IMR-90 (cell line): ENCODE measurements at regions not wholly inside any gene's neighbourhood (a gene's known extent, or its start where the extent isn't known, plus 50 kb on each side); places are given as distances from the start of the nearest gene placed in this dataset.

Experiments used
- ATAC-seq: fragments of 200-7000 bp; cut with Tn5 transposase; 2 replicates; pipeline ENCODE4 v1.9.1; 2020; ENCODE audit warnings: low read depth, mild to moderate bottlenecking, moderate library complexity
- BruUV-seq: library from RNA; stranded (reverse); fragments of 400-500 nt; replicated peaks from 2 replicates; lab custom pipeline; 2021; lab: Mats Ljungman, UMichigan
- CTCF ChIA-PET: fragments of 300-600 bp; formaldehyde crosslinking; extraction: SDS; loops from one replicate; lab custom pipeline; 2021; ENCODE audit warnings: antibody characterized with exemption; lab: Yijun Ruan, JAX
- POLR2A ChIA-PET: fragments of 300-600 bp; sonication (Branson Sonifier 250); formaldehyde crosslinking; loops from one replicate; lab custom pipeline; 2022; ENCODE audit warnings: antibody characterized with exemption; ENCODE audit not compliant: unreplicated experiment; lab: Charles Lee
- DNase-seq: peaks from one replicate; pipeline ENCODE4 v3.0.0; 2013
- H2AFZ ChIP-seq: replicated peaks from 2 replicates; pipeline ENCODE3; 2013; ENCODE audit warnings: low read length, mild to moderate bottlenecking; ENCODE audit not compliant: poor library complexity
- H2AK5ac ChIP-seq: 2 replicates; pipeline ENCODE4 v1.6.1; 2013; ENCODE audit warnings: low read depth, low read length, inconsistent platforms
- H2AK9ac ChIP-seq: replicated peaks from 2 replicates; pipeline ENCODE3; 2013; ENCODE audit warnings: mild to moderate bottlenecking, low read depth, low read length, moderate library complexity; ENCODE audit not compliant: poor library complexity
- H2BK120ac ChIP-seq: 2 replicates; pipeline ENCODE4 v1.6.1; 2013; ENCODE audit warnings: low read depth, low read length, inconsistent platforms
- H2BK15ac ChIP-seq: 3 replicates; pipeline ENCODE4 v1.6.1; 2013; ENCODE audit warnings: low read depth, low read length, inconsistent platforms
- H2BK20ac ChIP-seq: 2 replicates; pipeline ENCODE4 v1.6.1; 2013; ENCODE audit warnings: low read depth, mild to moderate bottlenecking, inconsistent platforms, low read length, moderate library complexity
- H2BK5ac ChIP-seq: 2 replicates; pipeline ENCODE4 v1.6.1; 2013; ENCODE audit warnings: mild to moderate bottlenecking, low read depth, low read length, inconsistent platforms; ENCODE audit not compliant: poor library complexity, severe bottlenecking
- H3K14ac ChIP-seq: replicated peaks from 2 replicates; pipeline ENCODE4 v1.6.1; 2013; ENCODE audit warnings: low read depth, low read length, inconsistent platforms
- H3K18ac ChIP-seq: 2 replicates; pipeline ENCODE4 v1.6.1; 2013; ENCODE audit warnings: low read depth, low read length, control low read depth
- H3K23ac ChIP-seq: 2 replicates; pipeline ENCODE4 v1.6.1; 2013; ENCODE audit warnings: low read depth, low read length, inconsistent platforms
- H3K27ac ChIP-seq: 2 replicates; pipeline ENCODE4 v1.5.1; 2013; ENCODE audit warnings: mild to moderate bottlenecking, control low read depth, low read length; ENCODE audit not compliant: insufficient read depth
- H3K27me3 ChIP-seq: 2 replicates; pipeline ENCODE4 v1.6.1; 2013; ENCODE audit warnings: low read length; ENCODE audit not compliant: control insufficient read depth, insufficient read depth
- H3K36me3 ChIP-seq: 2 replicates; pipeline ENCODE4 v1.6.1; 2013; ENCODE audit warnings: low read length, mixed read lengths; ENCODE audit not compliant: control insufficient read depth, insufficient read depth
- H3K4ac ChIP-seq: 2 replicates; pipeline ENCODE4 v1.6.1; 2013; ENCODE audit warnings: low read depth, low read length, inconsistent platforms
- H3K4me1 ChIP-seq: 2 replicates; pipeline ENCODE4 v1.6.1; 2013; ENCODE audit warnings: low read length, mixed read lengths; ENCODE audit not compliant: control insufficient read depth, insufficient read depth
- H3K4me2 ChIP-seq: 2 replicates; pipeline ENCODE4 v1.6.1; 2013; ENCODE audit warnings: low read depth, mild to moderate bottlenecking, control low read depth, low read length, moderate library complexity
- H3K4me3 ChIP-seq: 2 replicates; pipeline ENCODE4 v1.5.1; 2013; ENCODE audit warnings: low read depth, mild to moderate bottlenecking, control low read depth, low read length, moderate library complexity; ENCODE audit not compliant: insufficient read depth
- H3K56ac ChIP-seq: 2 replicates; pipeline ENCODE4 v1.6.1; 2013; ENCODE audit warnings: low read length, inconsistent platforms; ENCODE audit not compliant: insufficient read depth; ENCODE audit errors: extremely low read depth
- H3K79me1 ChIP-seq, 2 experiments: 2 replicates each; pipeline ENCODE4 v1.6.1; 2013; ENCODE audit warnings: low read length in 2 of 2, inconsistent platforms in 1 of 2, low read depth in 1 of 2
- H3K9ac ChIP-seq: 2 replicates; pipeline ENCODE4 v1.6.1; 2013; ENCODE audit warnings: low read depth, low read length, control low read depth
- H3K9me1 ChIP-seq: 2 replicates; pipeline ENCODE4 v1.6.1; 2013; ENCODE audit warnings: low read length, inconsistent platforms; ENCODE audit not compliant: insufficient read depth
- H3K9me3 ChIP-seq: 2 replicates; pipeline ENCODE4 v1.6.1; 2013; ENCODE audit warnings: low read length; ENCODE audit not compliant: control insufficient read depth, insufficient read depth
- H4K20me1 ChIP-seq: 2 replicates; pipeline ENCODE4 v1.6.1; 2013; ENCODE audit warnings: low read length, inconsistent platforms; ENCODE audit not compliant: insufficient read depth
- H4K5ac ChIP-seq: 2 replicates; pipeline ENCODE4 v1.6.1; 2013; ENCODE audit warnings: mild to moderate bottlenecking, low read depth, low read length, control low read depth
- H4K8ac ChIP-seq, 2 experiments: 2 replicates each; pipeline ENCODE4 v1.6.1; 2013; ENCODE audit warnings: low read depth in 2 of 2, low read length in 2 of 2, control low read depth in 1 of 2, inconsistent platforms in 1 of 2
- H4K91ac ChIP-seq: 2 replicates; pipeline ENCODE4 v1.6.1; 2013; ENCODE audit warnings: low read depth, low read length, inconsistent platforms; ENCODE audit not compliant: insufficient read depth
- BHLHE40 ChIP-seq: fragments of 150-350 bp; IDR thresholded peaks from 2 replicates; pipeline ENCODE4 v1.6.1; 2016; ENCODE audit warnings: mild to moderate bottlenecking, low read depth, low read length
- CEBPB ChIP-seq: IDR thresholded peaks from 2 replicates; pipeline ENCODE4 v1.6.1; 2012; ENCODE audit warnings: low read depth, low read length, improper control_type of control experiment
- CHD1 ChIP-seq: IDR thresholded peaks from 2 replicates; pipeline ENCODE4 v1.6.1; 2012; ENCODE audit warnings: low read depth, low read length, improper control_type of control experiment
- CTCF ChIP-seq: conservative IDR thresholded peaks from 2 replicates; pipeline ENCODE4 v1.5.1; 2012; ENCODE audit warnings: mild to moderate bottlenecking, low read depth, low read length, improper control_type of control experiment
- ELK1 ChIP-seq: fragments of 150-350 bp; IDR thresholded peaks from 2 replicates; pipeline ENCODE4 v1.6.1; 2016; ENCODE audit warnings: low read depth, mild to moderate bottlenecking, low read length, moderate library complexity, borderline replicate concordance
- FOS ChIP-seq: fragments of 150-350 bp; IDR thresholded peaks from 2 replicates; pipeline ENCODE4 v1.6.1; 2016; ENCODE audit warnings: low read depth, low read length
- MAZ ChIP-seq: IDR thresholded peaks from 2 replicates; pipeline ENCODE4 v1.6.1; 2012; ENCODE audit warnings: low read depth, mild to moderate bottlenecking, low read length, improper control_type of control experiment, moderate library complexity, borderline replicate concordance
- MXI1 ChIP-seq: IDR thresholded peaks from 2 replicates; pipeline ENCODE4 v1.6.1; 2012; ENCODE audit warnings: low read depth, mild to moderate bottlenecking, low read length, moderate library complexity, borderline replicate concordance
- NFE2L2 ChIP-seq: fragments of 150-350 bp; IDR thresholded peaks from 2 replicates; pipeline ENCODE4 v1.6.1; 2016; ENCODE audit warnings: low read depth, mild to moderate bottlenecking, low read length
- POLR2A ChIP-seq: IDR thresholded peaks from 2 replicates; pipeline ENCODE4 v1.6.1; 2012; ENCODE audit warnings: mild to moderate bottlenecking, low read depth, low read length
- RAD21 ChIP-seq: IDR thresholded peaks from 2 replicates; pipeline ENCODE4 v1.6.1; 2012; ENCODE audit warnings: low read length, improper control_type of control experiment
- RCOR1 ChIP-seq: IDR thresholded peaks from 2 replicates; pipeline ENCODE4 v1.6.1; 2012; ENCODE audit warnings: mild to moderate bottlenecking, low read length, improper control_type of control experiment; ENCODE audit not compliant: insufficient replicate concordance
- RFX5 ChIP-seq: IDR thresholded peaks from 2 replicates; pipeline ENCODE4 v1.8.0; 2012; ENCODE audit warnings: low read depth, mild to moderate bottlenecking, low read length, moderate library complexity
- WGBS, 2 experiments: methylation state at CpG; one replicate each; pipeline versions ENCODE4 v1.1.5 to v1.1.7; 2013; ENCODE audit warnings: missing lambda C conversion rate in 2 of 2; ENCODE audit not compliant: insufficient read length in 1 of 2; ENCODE audit errors: extremely low coverage in 2 of 2; 5-methylcytosine and 5-hydroxymethylcytosine counted together
- dilution Hi-C: fragments of 300-500 bp; cut with HindIII; formaldehyde crosslinking; loops from one replicate; pipeline ENCODE4 v1.14.3; 2018; ENCODE audit warnings: low sequenced_read_pairs; ENCODE audit not compliant: unreplicated experiment
- in situ Hi-C: fragments of 300-500 bp; cut with MboI; formaldehyde crosslinking; loops from 3 replicates; pipeline ENCODE4 v1.14.3; 2019; ENCODE audit warnings: low sequenced_read_pairs, inconsistent platforms, mixed read lengths
- intact Hi-C: fragments of 100-400 bp; cut with micrococcal nuclease; formaldehyde crosslinking; loops from 2 replicates; pipeline ENCODE4 v1.10.0; 2022
- TF ChIP-seq, protein P1 (sequence below): fragments of 150-350 bp; IDR thresholded peaks from 2 replicates; pipeline ENCODE4 v1.6.1; 2017; ENCODE audit warnings: mild to moderate bottlenecking, antibody characterized with exemption, low read length, low read depth

GRCh38 chr12:89019439-89020120, 332.7 kb downstream of the DUSP6 start:
- Histone ChIP-seq H2AFZ (peak overlapping the region; percentile 87), H2BK15ac (no peak overlapping the region; the same call in 2 of the 3 replicates), H3K27ac (no peak overlapping the region; the same call in 1 of the 2 replicates), H3K4me2 (peak overlapping the region; percentile 85), H4K20me1 (no peaks in the 10 kb centered on the region), H3K9me3 (no peaks in the 10 kb centered on the region), H3K14ac (peak overlapping the region; percentile 60), H4K8ac (peak overlapping the region in 1 of 2 experiments; percentile 74; a peak in 2 of 4 replicates), H3K18ac (peak overlapping the region; percentile 7; the same call in 1 of the 2 replicates), H4K91ac (no peak overlapping the region), H2AK5ac (no peak overlapping the region; the same call in 1 of the 2 replicates), H2BK20ac (peak overlapping the region; percentile 44; the same call in 1 of the 2 replicates), H3K9me1 (no peaks in the 10 kb centered on the region), H2BK5ac (peak overlapping the region; percentile 54), H2BK120ac (peak overlapping the region; percentile 46), H2AK9ac (peak overlapping the region; percentile 5), H3K4me1 (no peaks in the 10 kb centered on the region), H3K4me3 (peak overlapping the region; percentile 28), H4K5ac (no peak overlapping the region), H3K4ac (peak overlapping the region; percentile 13; the same call in 1 of the 2 replicates), H3K23ac (0 out of 2 replicates have a peak overlapping the region, but pooled peaks have one; percentile 13), H3K9ac (no peak overlapping the region), H3K36me3 (no peaks in the 10 kb centered on the region), H3K27me3 (no peaks in the 10 kb centered on the region), H3K79me1 (no peaks in the 10 kb centered on the region), H3K56ac (peak overlapping the region; percentile 11; the same call in 1 of the 2 replicates)
- no TSS peak for BruUV-seq
- ATAC-seq = peak; percentile 97
- DNase-seq = peak; percentile 88
- dilution Hi-C loops = no loop called here
- ChIA-PET CTCF (interaction anchor here (0.6 to 1.4 kb wide), 11 partner anchors 10 to 509 kb away, joined by 3 to 10 read pairs (median 4); partner anchors contain the start of genes DUSP6 and GALNT4), POLR2A (no interaction called here)
- in situ Hi-C loops = loop anchor here (5.0 kb wide), 2 partner anchors 438 to 508 kb away; partner anchors contain the start of gene POC1B
- intact Hi-C loops = loop anchor here (1.0 kb wide), 4 partner anchors 333 to 510 kb away; partner anchors contain the start of genes DUSP6 and GALNT4
- 1% methylated on average over 9 of the region's 14 CpGs; no CpG with 5 or more reads in 1 of the 2 experiments for WGBS, 2 experiments
- no peak for TF ChIP-seq RCOR1
- TF ChIP-seq CHD1 = no peak
- no peak for TF ChIP-seq BHLHE40
- no peak for TF ChIP-seq MAZ
- peak; percentile 95 for TF ChIP-seq RAD21
- 0 out of 2 replicates have a peak, but pooled peaks have one; percentile 13 for TF ChIP-seq FOS
- TF ChIP-seq ELK1 = no peak
- TF ChIP-seq CEBPB = no peak; the same call in 1 of the 2 replicates
- TF ChIP-seq, protein P1, sequence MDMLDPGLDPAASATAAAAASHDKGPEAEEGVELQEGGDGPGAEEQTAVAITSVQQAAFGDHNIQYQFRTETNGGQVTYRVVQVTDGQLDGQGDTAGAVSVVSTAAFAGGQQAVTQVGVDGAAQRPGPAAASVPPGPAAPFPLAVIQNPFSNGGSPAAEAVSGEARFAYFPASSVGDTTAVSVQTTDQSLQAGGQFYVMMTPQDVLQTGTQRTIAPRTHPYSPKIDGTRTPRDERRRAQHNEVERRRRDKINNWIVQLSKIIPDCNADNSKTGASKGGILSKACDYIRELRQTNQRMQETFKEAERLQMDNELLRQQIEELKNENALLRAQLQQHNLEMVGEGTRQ = no peak
- TF ChIP-seq POLR2A = no peak; the same call in 1 of the 2 replicates
- no peak for TF ChIP-seq RFX5
- TF ChIP-seq CTCF = peak; percentile 96
- no peak for TF ChIP-seq NFE2L2
- no peak for TF ChIP-seq MXI1
